GM18498 (cell line): ENCODE measurements at regions not wholly inside any gene's neighbourhood (a gene's known extent, or its start where the extent isn't known, plus 50 kb on each side); places are given as distances from the start of the nearest gene placed in this dataset.

Experiments
- ATAC-seq: cut with Tn5 transposase; IDR thresholded peaks from one replicate; pipeline ENCODE4 v1.9.1; 2021; ENCODE audit warnings: mild to moderate bottlenecking, moderate library complexity; ENCODE audit not compliant: unreplicated experiment

GRCh38 chr13:65103351-65103750 lies 2126.8 kb downstream of the PCDH9 start:
- no peak for ATAC-seq

DNA sequence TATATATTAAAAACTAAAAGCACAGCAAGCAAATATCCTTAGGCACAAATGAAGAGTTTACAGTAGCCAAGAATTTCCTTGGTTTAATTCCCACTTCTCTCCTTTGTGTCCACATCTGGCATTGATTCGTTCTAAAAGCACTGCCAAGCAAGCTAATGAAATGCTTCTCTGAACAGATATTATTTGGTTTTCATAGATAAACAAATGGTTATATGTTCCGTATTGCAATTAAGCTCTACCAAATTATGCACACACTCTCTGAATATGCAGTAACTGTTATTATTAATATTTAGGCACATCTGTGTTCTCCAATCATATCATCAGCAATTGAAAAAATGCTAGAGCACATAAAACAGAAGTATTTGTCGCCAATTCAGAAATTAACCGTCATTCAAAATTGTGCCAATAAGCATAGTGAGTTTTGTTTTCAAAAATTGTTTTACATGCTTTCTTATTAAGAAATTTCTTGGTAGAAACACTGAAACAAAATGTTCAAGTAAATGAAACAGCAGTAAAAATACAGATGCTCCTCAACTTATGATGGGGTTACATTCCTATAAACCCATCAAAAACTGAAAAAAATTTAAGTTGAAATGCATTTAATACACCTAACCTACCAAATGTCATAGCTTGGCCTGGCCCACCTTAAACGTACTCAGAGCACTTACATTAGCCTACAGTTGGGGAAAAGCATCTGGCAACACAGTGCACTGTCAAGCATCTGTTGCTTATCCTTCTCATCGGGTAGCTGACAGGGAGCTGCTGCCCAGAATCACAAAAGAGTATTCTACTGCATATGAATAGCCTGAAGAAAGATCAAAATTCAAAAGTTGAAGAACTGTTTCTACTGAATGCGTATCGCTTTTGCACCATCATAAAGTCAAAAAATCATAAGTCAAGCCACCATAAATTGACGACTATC lies 2134.7 kb downstream of the PCDH9 start:
- ATAC-seq = no peak

- ATAC-seq = no peak
Observed at GRCh38 chr13:65093357-65093756, 2136.8 kb downstream of the PCDH9 start.

GRCh38 chr13:65091031-65091430 lies 2139.1 kb downstream of the PCDH9 start:
- no peak for ATAC-seq

- no peak for ATAC-seq
Observed at GRCh38 chr13:65090186-65090585, 2139.9 kb downstream of the PCDH9 start.

GRCh38 chr13:65088906-65089305 lies 2141.2 kb downstream of the PCDH9 start:
- ATAC-seq = no peak

DNA sequence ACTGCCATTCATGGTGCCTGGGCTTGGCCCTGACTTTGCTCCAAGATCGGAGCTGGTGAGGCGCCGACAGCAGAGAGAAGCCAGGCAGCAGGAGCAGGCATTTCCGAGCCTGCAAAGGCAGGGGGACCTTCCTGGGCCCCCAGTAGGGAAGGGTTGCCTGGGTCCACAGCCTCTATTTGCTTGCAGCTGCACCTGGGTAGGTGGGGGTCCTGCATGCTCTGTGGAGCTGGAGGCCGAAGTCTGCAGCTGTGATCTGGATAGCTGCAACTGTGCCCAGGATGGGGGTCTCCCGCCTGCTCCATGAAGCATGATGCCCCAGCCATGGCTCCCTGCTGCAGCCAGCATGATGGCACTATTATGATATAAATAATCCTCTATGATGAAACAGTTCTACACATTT lies 2144.2 kb downstream of the PCDH9 start:
- no peak for ATAC-seq

- no peak for ATAC-seq
Observed at GRCh38 chr13:65074248-65074647, 2155.9 kb downstream of the PCDH9 start.

GRCh38 chr13:65064967-65065366 lies 2165.2 kb downstream of the PCDH9 start:
- no peak for ATAC-seq

- no peak for ATAC-seq
Observed at GRCh38 chr13:65063753-65064152, 2166.4 kb downstream of the PCDH9 start.

DNA sequence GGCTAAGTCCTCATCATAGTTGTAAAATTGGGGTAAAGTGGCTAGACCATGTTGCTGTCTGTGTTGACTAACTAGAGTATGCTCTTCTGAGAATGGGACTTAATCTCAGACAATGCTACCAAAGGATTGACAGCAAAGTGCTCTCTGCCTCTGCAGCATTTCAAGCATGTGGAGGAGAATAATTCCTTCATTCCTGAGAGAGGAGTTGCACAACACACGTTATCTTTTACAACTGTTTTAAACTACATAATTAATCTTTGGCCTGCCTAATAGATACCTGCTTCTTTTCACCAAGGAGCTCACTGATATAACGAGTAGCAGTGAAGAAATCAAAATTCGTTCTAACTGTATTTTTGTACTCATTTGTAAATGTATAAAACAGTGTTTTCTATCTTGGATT lies 2172.2 kb downstream of the PCDH9 start:
- no peak for ATAC-seq

DNA sequence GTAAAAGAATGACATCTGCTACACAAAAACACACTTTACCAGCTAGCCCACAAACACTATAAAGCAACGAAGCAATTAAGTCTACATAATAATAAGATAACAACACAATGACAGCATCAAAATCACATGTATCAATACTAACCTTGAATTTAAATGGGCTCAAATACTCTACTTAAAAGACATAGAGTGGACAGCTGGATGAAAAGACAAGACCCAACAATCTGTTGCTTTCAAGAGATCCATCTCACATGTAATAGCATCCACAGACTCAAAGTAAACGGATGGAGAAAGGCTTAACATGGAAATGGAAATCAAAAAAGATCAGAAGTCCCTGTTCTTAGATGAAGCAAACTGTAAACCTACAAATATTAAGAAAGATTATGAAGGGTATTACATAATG lies 2175.9 kb downstream of the PCDH9 start:
- ATAC-seq = no peak

DNA sequence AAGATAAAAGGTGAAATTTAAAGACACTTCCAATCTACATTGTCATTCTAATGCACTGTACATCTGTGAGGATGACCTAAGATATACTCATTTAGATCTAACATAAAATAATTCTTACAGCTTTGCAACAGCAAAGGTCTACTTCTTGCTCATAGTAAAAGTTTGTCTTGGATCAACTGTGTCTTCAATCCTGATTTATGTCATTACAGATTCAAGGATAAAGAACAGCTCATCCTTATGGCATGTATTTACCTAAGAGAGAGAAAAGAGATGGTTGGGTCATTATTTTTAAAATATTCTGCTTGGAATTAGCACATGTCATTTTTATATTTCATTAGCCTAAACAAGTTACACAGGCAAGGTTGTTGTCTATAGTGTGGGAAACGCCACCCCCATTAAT lies 2193.1 kb downstream of the PCDH9 start:
- no peak for ATAC-seq

- no peak for ATAC-seq
Observed at GRCh38 chr13:65035302-65035701, 2194.8 kb downstream of the PCDH9 start.

DNA sequence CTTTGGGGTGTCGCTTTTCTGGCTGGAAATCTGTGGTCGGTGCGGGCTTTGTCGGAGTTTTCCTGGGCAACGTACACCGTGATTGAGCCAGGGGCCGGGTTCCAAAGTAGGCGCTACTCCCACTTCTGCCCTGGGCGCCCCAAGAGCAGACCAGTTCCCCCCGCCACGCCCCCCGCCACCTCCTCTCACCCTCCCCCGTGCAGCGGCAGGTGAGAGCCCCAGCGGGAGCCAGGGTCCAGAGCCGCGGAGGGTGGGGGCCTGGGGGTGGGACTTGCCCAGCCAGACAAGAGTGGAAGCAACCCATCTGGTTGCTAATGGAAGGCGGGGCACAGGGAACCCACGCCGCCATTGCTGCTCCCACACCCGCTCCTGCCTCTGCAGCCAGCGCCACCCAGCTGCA lies 2195.9 kb downstream of the PCDH9 start:
- ATAC-seq = no peak

- no peak for ATAC-seq
Observed at GRCh38 chr13:65032825-65033224, 2197.3 kb downstream of the PCDH9 start.

DNA sequence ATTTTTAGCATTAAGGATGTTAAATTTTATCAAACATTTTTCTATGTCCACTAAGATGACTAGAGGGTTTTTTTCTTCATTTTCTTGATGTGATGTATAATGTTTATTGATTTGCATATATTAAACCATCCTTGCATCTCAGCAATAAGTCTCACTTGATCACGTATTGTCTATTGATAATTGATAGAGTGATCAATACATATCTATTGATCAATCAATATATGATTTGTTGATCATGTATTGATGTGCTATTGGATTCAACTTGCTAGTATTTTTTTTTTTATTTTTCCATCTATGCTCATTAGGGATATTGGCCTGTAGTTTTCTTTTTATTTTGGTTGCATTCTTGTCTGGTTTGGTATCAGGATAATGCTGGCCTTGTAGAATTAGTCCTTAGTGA lies 2202.0 kb downstream of the PCDH9 start:
- no peak for ATAC-seq

- ATAC-seq = no peak
Observed at GRCh38 chr13:65026505-65026904, 2203.6 kb downstream of the PCDH9 start.

- no peak for ATAC-seq
Observed at GRCh38 chr13:65011378-65011777, 2218.8 kb downstream of the PCDH9 start.

GRCh38 chr13:64997438-64997837 lies 2232.7 kb downstream of the PCDH9 start:
- ATAC-seq = no peak

DNA sequence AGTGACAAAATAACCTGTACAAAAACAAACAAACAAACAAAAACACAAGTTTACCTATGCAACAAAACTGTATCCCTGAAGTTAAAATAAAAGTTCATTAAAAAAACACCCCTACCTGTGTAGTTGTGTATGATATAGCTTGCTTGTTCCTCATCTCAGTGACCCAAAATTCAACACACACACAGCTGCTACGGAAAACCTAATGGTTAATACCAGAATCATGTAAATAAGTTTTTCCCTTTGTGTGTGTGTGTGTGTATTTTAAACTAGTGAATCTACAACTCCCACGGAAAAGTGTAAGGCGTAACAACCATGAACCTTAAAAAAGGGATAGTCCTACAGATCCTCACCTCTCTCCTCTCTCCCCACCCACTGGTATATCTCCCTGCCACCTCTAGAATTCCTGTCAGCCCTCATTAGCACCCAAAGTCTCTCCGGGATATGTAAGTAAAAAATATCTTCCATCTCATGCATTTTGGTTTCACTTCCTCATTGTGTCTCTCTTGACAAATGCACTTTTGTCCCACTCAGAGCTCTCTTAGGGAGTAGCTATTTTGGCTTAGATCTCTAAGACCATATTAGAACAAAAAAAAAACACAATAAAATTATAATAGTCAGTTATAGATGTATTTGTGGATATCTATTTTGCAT lies 2236.5 kb downstream of the PCDH9 start:
- peak; percentile 58 for ATAC-seq

DNA sequence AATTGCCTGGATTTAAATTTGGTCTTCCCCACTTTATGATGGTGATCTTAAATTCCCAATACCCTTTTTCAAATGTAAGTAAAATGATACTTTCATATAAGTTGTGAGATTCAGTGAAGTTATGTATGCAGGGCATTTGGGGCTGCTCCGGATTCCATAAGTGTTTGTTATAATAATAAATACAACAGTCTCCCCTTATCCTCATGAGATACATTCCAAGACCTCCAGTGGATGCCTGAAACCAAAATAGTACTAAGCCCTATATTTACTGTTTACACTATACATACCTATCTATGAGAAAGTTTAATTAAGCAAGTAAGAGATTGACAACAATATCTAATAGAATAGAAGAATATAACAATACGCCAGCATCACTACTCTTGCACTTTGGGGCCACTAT lies 2237.8 kb downstream of the PCDH9 start:
- ATAC-seq = no peak
